NCI-H510A treated with DMSO at 0.1 percent for 48 hours (cell line): ENCODE measurements at regions not wholly inside any gene's neighbourhood (a gene's known extent, or its start where the extent isn't known, plus 50 kb on each side); places are given as distances from the start of the nearest gene placed in this dataset.
"Not testable (repeated sequence)": the region's sequence is repeated elsewhere in the genome, so short reads cannot be mapped to it uniquely, and the experiment has no call there.

Experiments
- DNase-seq: peaks from one replicate; lab custom pipeline; 2025; lab: John Stamatoyannopoulos, UW

- DNase-seq, result no peak
Measured at GRCh38 chr2:52542297-52542696, 1225.3 kb upstream of the CHAC2 start.

- no peak for DNase-seq
Measured at GRCh38 chr2:52539026-52539970, 1228.3 kb upstream of the CHAC2 start.

GRCh38 chr2:52537588-52537987 is 1230.0 kb upstream of the CHAC2 start:
- DNase-seq, result no peak

DNA sequence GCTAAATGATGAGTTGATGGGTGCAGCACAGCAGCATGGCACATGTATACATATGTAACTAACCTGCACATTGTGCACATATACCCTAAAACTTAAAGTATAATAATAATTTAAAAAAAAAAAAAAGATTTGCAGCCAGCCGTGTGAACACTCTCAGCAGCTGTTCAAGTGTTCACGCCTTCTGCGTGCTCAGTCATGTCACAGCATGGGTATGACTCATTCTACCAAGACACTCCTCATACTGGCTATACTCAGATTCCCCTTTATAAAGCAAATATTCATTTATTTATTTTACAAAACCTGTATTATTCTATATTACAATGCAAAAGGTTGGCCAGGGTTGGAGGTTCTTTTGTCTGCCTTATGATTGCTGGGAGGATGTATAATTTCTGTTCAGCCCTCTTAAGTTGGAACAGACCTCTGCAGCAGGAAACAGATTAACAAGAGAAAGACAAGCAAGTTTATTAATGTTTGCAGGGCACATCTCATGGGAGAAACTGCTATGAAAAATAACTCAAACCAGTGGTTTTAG is 1230.6 kb upstream of the CHAC2 start:
- no peak for DNase-seq

DNA sequence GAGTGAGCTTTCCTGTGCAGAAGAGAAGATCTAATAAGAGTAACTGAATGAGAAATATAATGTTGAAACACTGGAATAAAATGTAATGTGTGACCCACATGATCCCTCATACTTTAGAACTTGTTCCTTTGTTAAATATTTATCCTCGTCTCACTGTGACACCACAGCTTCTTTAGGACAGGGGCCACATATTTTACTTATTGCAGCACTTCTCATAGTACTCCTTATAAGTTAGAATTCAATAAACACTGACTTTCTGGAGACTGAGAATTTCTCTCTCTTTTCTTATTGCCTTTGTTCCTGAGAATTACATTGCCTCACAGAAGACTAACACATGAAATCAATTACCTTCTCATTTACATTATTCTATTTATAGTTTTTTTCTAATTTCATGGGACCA is 1234.6 kb upstream of the CHAC2 start:
- DNase-seq, result no peak

DNA sequence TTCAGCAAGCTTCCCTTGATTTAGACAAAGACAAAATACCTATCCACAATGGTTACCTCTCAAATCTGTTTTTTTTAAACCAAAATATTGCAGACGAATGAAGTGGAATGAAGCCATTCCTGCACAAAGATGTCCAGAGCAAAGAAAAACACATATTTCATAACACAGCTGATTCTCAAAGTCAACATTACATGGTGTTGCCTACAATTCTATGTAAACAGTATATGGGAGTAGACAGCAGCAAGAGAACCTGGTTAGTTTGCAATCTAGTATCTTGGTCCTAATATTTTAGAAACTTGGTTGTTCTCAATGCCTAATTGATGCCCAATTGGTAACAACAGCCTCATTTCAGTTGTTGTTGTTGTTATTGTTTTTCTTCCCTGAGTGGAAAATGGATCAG is 1240.9 kb upstream of the CHAC2 start:
- no peak for DNase-seq

DNA sequence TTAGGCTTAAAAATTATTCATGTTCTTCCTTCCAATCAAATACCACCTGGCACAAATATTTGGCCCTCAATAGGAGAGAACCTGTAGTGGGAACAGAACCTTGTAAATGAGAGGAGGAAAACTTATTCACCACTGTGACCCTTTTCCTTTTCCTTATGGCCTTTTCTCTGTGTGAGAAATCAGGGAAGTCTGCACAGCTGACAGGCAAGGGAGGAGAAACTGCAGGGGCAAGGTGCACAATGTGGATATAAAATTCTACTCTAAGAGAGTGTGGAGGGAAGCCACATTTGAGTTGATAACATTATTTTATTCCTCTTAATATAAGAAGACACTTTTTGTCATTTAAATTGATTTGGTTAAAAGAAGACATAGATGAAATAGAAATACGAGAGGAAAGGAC is 1247.0 kb upstream of the CHAC2 start:
- DNase-seq, result no peak

GRCh38 chr2:52518678-52519077 is 1248.9 kb upstream of the CHAC2 start:
- DNase-seq, result no peak

- no peak for DNase-seq
Measured at GRCh38 chr2:52512760-52513159, 1254.8 kb upstream of the CHAC2 start.

- no peak for DNase-seq
Measured at GRCh38 chr2:52510432-52510831, 1257.2 kb upstream of the CHAC2 start.

DNA sequence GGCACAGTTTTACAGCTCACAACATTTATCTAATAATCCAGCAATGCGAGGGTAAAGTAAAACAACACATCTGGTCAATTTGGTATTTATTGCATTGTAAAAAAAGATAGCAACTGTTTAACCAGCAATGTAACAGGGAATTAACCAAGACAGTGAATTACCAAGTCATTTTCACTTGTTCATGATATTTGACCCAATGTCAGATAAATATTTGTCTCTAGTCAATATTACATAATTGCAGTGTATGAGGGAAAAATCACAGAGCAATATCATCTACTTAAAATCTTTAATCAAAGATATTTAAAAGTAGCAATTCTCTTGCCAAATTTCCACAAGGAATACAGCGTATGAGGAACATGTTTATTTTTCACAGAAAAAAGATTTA is 1265.1 kb upstream of the CHAC2 start:
- DNase-seq, result no peak

DNA sequence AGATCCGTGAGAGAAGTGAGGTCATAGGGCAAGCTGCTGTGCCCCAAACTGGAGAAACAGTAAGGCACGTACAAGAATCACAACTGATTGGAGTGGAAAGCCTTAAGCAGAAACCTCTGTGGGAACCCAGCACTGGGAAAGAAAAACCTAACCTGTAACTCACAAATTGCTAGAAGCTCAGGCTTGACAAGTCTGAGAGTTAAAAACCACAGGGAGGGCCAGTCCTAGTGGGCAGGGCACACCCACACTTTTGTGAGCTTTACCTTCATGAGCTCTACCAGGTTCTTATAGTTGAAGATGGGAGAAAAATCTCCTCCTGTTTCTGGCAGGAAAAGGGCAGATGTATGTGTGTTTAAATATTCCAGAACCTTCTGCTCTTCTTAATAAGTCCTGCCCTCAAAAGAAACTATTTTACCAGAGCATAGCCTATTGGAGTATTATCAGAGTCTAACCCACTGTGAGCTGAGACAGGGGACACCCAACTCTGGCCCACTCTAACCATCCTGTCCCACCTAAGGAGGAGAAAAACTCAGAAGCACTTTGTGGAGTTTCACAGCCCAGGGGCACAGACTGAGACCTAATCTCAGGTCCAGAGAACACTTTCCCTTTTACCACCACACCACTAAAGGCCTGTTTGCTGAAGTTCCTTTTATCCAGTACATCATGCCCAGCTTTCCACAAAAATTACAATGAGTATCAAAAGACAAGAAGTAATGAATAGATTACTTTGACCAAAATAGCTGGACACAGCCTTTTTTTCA is 1265.7 kb upstream of the CHAC2 start:
- DNase-seq, result no peak

DNA sequence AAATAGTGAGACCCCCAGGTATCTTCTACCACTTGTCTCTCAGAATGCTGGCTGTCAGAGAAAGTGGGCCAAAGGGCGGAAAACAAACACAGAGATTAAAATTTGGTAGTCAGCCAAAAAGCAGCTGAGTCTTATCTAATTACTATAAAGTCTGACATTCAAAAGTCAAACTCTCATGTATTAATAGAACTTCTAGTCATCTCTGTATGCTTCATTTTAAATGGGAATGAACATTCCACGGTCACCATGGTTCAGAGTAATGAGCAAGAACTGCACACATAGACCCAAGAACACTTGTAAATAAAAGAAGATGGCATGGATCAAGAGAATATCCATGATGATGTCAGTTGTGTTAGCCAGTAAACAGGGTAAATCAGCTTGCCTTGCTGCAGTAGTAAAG is 1267.0 kb upstream of the CHAC2 start:
- DNase-seq, result no peak

GRCh38 chr2:52498077-52498750 is 1269.4 kb upstream of the CHAC2 start:
- DNase-seq, result no peak

DNA sequence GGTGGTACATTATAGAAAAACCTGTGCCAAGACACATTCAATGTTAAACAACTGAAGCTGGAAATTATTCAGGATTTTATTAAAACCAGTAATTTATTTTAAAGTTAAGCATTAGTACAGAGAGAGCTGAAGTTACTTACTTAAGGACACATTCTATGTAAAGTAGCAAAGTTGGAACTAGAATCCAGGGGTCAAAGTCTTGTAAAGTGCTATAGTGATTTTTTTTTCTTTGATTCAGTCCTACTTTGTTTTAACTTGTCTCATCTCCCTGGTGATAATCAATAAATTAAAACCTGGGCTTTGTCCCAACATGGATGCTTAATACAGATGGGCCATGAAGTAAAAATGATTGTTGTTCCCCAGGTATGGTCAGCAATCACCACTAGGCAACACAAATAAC is 1271.8 kb upstream of the CHAC2 start:
- DNase-seq, result no peak

- DNase-seq, result no peak
Measured at GRCh38 chr2:52477166-52477565, 1290.4 kb upstream of the CHAC2 start.

DNA sequence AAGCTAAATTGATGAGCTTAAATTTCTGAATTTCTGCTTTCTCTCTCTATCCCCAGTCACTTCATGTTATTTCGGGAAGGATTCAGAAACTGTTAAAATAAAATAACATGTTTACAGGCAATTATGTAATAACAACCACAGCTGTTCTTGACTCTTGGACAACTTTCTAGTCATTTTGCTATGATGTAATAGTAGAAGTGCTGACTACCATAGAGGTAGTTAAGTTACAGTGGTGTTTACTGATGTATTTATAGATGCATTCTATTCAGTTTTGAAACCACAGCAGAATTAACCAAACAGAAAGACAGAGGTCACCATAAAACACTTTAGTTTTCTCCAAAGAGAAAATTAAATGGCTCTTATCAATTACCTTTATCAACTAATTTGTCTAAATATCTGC is 1292.0 kb upstream of the CHAC2 start:
- DNase-seq, result no peak

- no peak for DNase-seq
Measured at GRCh38 chr2:52474091-52474490, 1293.5 kb upstream of the CHAC2 start.

GRCh38 chr2:52473526-52473925 is 1294.1 kb upstream of the CHAC2 start:
- DNase-seq, result no peak

- DNase-seq, result not testable (repeated sequence)
Measured at GRCh38 chr2:52470457-52470856, 1297.1 kb upstream of the CHAC2 start.

DNA sequence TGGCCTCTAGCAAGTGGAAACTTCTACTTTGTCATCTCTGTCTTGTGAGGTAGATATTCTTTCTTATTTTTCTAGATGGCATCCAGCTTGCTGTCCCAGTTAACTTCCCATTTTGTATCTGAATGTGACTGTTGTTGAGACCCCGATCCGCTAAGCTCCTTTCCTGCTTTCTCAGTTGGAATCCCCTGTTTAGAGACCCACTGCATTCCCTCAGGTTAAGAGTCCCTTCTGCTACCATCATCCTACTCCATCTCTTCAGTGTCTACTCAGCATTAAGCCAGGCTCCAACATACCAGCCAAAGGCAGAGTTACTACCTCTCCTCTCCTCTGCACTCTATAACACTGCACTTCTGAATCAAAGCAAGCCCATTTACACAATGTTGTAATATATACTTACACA is 1300.4 kb upstream of the CHAC2 start:
- no peak for DNase-seq

DNA sequence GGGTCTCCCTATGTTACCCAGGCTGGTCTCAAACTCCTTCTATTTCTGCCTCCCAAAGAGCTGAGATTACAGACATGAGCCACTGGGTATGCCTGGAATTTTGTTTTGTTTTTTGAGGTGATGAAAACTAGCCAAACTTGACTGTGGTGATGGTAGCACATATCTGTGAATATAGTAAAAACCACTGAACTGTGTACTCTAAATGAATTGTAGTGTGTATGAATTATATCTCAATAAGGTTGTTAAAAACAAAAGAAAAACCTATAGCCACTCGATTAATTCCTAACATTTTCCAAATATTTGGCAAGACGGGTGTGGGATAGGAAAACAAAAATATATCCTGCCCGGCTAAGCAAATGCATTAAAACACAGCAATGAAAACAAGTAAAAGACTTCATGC is 1302.3 kb upstream of the CHAC2 start:
- DNase-seq, result no peak

DNA sequence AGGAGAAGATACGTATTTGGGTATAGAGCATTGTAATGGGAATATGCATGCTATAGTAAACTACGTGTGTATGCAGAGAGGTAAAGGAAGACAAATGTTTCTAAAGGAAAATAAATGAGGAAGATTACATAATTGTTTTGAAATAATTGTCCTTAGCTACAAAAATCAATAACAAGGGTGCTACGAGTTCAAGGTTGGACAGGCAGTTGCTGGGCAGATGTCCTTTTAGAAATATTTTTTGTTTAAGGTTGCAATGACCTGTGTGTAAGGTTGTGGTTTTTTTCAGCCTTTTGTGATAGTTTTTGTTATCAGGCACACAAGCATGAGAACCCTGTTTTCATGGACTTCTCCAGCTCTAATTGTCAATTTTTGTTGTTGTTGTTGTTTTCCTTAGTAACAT is 1304.1 kb upstream of the CHAC2 start:
- no peak for DNase-seq
